NCI-H2227 treated with DMSO at 0.1 percent for 48 hours (cell line): ENCODE measurements at regions not wholly inside any gene's neighbourhood (a gene's known extent, or its start where the extent isn't known, plus 50 kb on each side); places are given as distances from the start of the nearest gene placed in this dataset.

Experiments used
- DNase-seq: peaks from one replicate; lab custom pipeline; 2025; lab: John Stamatoyannopoulos, UW

DNA sequence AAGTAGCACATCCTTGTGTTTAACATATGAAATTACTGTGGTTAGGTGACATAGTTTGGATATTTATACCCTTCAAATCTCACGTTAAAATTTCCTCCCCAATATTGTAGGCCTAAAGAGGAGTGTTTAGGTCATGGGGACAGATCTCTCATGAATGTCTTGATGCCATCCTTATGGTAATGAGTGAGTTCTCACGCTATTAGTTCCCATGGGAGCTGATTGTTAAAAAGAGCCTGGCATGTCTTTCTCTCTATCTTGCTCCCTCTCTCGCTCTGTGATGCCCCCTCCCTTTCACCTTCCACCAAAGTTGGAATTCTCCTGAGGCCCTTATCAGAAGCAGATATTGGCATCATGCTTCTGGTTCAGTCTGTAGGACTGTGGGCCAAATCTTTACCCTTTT, 660.1 kb downstream of the ADCYAP1 start:
- DNase-seq: no peak

DNA sequence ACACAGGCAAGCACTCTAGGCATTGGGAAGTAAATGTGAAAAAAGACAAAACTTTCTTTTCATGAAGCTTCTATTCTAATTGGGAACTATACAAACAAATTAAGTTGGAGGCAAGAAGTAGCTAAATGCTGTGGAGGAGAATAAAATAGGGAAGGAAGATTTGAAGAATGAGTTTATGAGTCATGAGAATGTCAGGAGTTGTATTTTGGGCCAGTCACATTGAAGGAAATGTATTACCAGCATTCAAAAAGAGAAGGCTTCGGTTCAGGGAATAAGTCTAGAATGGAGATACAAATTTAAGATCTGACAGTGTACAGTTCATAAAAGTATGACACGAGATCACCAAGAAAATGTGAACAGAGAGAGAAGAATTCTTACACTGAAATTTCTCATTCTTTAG, 666.5 kb downstream of the ADCYAP1 start:
- no peak for DNase-seq

GRCh38 chr18:1573732-1574131, 669.1 kb downstream of the ADCYAP1 start:
- DNase-seq: no peak

GRCh38 chr18:1575084-1575483, 670.4 kb downstream of the ADCYAP1 start:
- DNase-seq: no peak

DNA sequence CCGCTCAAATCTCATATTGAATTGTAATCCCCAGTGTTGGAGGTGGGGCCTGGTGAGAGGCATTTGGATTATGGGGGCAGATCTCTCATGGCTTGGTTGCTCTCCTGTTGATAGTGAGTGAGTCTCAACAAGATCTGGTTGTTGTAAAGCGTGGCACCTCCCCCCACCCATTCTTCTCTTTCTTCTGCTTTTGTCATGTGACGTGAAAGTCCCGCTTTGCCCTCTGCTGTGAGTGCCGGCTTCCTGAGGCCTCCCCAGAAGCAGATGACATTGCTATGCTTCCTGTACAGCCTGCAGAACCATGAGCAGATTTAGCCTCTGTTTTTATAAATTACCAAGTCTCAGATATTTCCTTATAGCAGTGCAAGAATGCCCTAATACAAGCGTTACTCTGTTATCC, 673.8 kb downstream of the ADCYAP1 start:
- no peak for DNase-seq

GRCh38 chr18:1581581-1581980, 676.9 kb downstream of the ADCYAP1 start:
- no peak for DNase-seq

DNA sequence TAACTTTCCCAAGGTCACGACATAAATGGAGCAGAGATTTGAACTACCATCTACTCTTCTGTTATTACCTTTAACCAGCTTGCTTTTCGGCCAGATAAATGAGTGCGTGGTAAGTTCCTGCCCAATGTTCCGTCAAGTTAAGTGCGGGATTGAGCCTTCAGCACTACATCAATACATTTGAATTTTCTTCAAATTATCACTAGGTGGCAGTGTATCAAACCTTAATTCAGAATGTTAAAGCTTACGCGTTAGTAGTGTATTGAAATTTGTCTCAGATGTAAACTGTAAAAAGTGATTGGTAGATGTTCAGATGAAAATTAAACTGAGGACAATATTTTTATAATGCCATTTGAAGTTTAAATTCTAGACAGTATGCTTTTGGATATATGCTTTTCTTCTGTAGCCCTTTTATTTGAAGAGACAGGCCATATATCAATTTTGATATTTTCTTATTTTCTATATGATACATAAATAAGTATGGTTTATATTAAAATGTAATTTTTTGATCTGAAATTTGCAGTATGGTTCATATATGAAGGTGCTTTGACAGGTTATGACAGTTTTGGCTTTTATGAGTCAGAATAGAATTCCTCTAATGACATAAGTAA, 681.3 kb downstream of the ADCYAP1 start:
- no peak for DNase-seq

- no peak for DNase-seq
Observed at GRCh38 chr18:1593091-1593490, 688.4 kb downstream of the ADCYAP1 start.

DNA sequence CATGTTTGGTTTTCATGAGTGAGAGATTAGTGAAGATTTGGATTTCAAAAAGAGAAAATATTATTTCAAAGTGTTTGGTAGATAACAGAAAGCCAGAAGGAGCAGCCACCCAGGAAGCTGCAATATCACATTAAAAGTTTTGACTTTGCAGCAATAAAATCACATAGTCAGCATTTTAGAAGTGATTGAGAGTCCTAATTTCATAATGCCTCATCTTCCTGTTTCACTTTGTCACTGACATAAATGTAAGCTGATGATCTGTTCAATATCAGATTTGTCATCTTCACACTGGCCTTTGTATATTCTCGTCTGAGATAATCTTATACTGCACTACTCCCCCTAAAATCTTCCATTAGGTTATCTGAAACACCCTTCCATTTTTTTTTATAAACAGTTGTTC, 690.5 kb downstream of the ADCYAP1 start:
- no peak for DNase-seq

GRCh38 chr18:1599196-1599595, 694.5 kb downstream of the ADCYAP1 start:
- no peak for DNase-seq

GRCh38 chr18:1604751-1605150, 700.1 kb downstream of the ADCYAP1 start:
- no peak for DNase-seq

GRCh38 chr18:1618364-1618763, 713.7 kb downstream of the ADCYAP1 start:
- no peak for DNase-seq

DNA sequence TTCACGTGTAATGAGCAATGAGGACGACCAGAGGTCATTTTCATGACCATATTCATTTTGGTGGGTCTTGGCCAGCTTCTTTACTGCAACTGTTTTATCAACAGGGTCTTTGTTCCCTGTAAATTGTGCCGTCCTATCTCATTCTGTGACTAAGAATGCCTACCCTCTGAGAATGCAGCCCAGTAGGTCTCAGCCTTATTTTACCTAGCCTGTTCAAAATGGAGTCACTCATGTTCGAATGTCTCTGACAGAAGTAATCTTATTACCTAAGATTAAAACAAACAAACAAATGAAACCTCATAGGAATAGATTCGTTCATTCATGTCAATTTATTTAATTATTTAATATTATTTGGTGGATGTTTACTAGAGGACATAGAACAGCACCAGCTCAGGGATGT, 714.8 kb downstream of the ADCYAP1 start:
- no peak for DNase-seq

DNA sequence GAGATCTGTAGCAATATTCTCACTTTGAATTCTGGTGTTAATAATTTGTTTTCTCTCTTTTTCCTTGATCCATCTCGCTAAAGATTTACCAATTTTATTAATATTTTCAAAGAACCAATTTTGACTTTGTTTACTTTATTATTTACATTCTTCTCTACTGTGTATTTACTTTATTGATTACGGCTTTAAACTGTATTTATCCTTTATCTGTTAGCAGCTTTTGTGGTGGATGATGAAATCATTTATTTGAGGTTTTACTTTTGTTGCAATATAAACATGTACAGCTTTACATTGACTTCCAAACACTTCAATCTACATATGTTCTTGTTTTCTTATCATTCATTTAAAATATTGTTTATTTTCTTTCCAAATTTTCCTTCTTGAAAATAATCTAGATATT, 719.9 kb downstream of the ADCYAP1 start:
- no peak for DNase-seq

DNA sequence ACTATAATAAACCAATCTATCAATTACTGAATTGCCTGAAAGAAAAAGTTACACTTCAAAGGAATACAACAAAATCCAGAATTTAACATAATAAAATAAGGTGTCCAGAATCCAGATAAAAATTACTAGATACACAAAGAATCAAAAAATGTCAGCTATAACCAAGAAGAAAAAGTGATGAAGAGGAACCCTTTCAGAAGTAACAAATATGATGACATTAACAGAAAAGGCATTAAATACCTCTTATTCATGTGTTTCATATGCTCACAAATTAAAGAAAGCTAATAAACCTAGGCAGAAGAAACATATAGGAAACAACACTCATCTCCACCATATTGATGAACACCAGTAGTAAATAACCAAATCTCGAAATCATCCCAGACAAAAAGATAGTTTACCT, 722.8 kb downstream of the ADCYAP1 start:
- no peak for DNase-seq

- DNase-seq: no peak
Observed at GRCh38 chr18:1648712-1649111, 744.0 kb downstream of the ADCYAP1 start.

- no peak for DNase-seq
Observed at GRCh38 chr18:1652018-1652417, 747.3 kb downstream of the ADCYAP1 start.

DNA sequence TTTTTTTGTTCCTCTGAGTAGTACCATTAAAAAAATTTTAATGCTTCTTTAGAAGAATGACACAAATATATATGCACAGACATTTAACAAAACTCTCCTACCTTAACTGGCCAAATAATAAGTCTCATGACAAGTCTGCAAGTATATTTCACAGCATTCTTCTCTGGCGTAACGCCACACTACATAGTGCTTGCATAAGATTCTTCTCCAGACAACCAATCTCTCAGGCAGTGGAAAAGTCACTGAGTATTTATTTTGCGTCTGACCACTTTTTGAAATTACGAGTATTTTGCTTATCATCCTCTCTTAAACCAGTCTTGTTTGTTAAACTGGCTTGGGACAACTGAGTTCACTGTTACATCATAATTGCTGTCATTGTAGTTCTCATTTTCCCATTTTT, 749.2 kb downstream of the ADCYAP1 start:
- DNase-seq: no peak

DNA sequence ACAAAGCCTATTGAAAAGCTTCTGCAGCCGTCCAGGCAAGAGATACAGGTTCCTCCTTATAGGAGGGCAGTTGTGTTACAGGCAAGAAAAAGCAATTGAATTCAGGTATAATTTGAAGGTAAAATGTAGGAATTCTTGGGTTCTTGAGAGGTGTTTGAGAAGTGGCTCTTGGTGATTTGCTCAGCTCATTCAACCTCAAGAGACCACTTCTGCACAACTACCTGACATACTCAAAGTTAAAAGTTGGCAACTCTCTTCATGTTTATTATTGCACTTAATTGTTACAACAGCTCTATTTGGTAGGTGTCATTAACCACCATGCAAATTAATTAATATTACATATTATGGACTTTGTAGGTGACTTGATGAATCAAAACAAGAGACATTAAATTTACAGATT, 753.2 kb downstream of the ADCYAP1 start:
- DNase-seq: no peak

- no peak for DNase-seq
Observed at GRCh38 chr18:1658908-1659566, 754.4 kb downstream of the ADCYAP1 start.

GRCh38 chr18:1663879-1664705, 759.4 kb downstream of the ADCYAP1 start:
- no peak for DNase-seq

- DNase-seq: no peak
Observed at GRCh38 chr18:1665079-1665478, 760.4 kb downstream of the ADCYAP1 start.

DNA sequence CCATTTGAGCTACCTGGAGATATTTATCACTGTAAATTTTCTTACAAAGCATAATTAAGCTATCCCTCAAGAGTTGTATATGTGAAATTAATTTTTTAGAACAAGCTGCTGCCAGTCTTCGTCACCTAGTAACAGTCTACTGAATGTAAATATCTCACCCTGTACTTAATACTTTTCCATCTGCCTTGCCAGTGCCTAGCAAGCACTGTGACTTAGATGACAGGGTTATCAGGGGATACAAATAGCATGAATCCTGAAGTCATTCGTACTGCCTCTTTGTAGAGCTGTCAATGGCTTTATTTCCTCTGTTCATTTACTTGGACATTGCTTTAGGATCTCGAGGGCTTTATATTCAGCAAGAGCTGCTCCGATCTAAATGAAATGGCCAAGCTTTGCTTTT, 763.6 kb downstream of the ADCYAP1 start:
- no peak for DNase-seq
